Calu3 (cell line): ENCODE measurements at regions not wholly inside any gene's neighbourhood (a gene's known extent, or its start where the extent isn't known, plus 50 kb on each side); places are given as distances from the start of the nearest gene placed in this dataset.

Experiments
- BruUV-seq: library from RNA; stranded (reverse); fragments of 400-500 nt; replicated peaks from 2 replicates; lab custom pipeline; 2021; lab: Mats Ljungman, UMichigan
- CTCF ChIA-PET: fragments of 300-600 bp; sonication (Branson Sonifier 250); formaldehyde crosslinking; loops from one replicate; lab custom pipeline; 2022; ENCODE audit warnings: antibody characterized with exemption; lab: Charles Lee
- DNase-seq: peaks from one replicate; pipeline ENCODE4 v3.0.0; 2022
- H3K27ac Mint-ChIP-seq: one replicate; pipeline ENCODE4 v1.8.0; 2022; ENCODE audit warnings: mixed read lengths; ENCODE audit not compliant: unreplicated experiment
- H3K27me3 Mint-ChIP-seq: one replicate; pipeline ENCODE4 v1.8.0; 2022; ENCODE audit warnings: mixed read lengths; ENCODE audit not compliant: unreplicated experiment
- H3K36me3 Mint-ChIP-seq: one replicate; pipeline ENCODE4 v1.8.0; 2022; ENCODE audit warnings: mild to moderate bottlenecking, moderate library complexity, mixed read lengths; ENCODE audit not compliant: insufficient read depth, unreplicated experiment
- H3K4me1 Mint-ChIP-seq: one replicate; pipeline ENCODE4 v1.8.0; 2022; ENCODE audit warnings: mild to moderate bottlenecking, low read depth, mixed read lengths; ENCODE audit not compliant: unreplicated experiment
- H3K4me3 Mint-ChIP-seq: one replicate; pipeline ENCODE4 v1.8.0; 2022; ENCODE audit warnings: mild to moderate bottlenecking, low read depth, moderate library complexity, mixed read lengths; ENCODE audit not compliant: unreplicated experiment
- H3K9me3 Mint-ChIP-seq: one replicate; pipeline ENCODE4 v1.8.0; 2022; ENCODE audit warnings: low read depth, mixed read lengths; ENCODE audit not compliant: unreplicated experiment
- intact Hi-C: fragments of 100-400 bp; cut with micrococcal nuclease; formaldehyde crosslinking; loops from one replicate; pipeline ENCODE4 v1.10.0; 2022; ENCODE audit not compliant: unreplicated experiment
- TF ChIP-seq, protein P1 (sequence below): fragments of 200-600 bp; IDR thresholded peaks from one replicate; pipeline ENCODE4 v1.8.0; 2022; ENCODE audit warnings: antibody characterized with exemption; ENCODE audit not compliant: unreplicated experiment

DNA sequence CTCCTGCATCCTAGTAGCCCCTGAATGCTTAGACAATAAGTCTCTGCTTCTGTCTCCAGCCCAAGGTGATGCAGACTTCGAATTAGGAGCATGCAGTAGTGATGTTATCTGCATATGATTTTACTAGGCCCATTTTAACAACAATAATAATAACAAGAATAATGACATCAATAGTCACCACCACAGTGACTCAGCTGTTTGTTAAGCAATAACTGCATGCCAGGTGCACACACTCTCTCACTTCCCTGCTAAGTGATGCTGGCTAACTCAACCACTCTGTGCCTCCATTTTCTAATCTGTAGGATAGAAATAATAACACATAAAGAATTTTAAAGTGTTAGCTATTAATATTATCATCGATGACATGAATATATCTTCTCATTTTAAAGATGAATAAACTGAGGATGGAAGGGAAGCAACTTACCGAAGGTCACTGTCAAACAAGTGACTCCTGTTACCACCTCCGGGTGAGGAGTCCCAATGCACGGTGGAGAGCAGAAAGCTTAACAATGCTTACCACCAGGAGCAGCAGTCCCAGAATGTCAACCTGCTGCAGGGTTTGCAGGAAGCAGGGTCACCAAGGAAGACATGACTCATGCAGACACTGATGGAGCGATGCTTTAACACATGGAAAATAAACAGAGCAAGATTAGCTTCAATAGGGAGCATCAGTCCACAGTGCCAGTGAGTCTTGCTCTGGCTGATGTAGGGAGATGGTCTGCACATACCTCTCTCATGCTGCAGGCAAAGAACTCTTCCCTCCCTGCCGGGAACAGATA lies 290.2 kb downstream of the SPATA17 start:
- CTCF ChIA-PET, result no interaction called here

DNA sequence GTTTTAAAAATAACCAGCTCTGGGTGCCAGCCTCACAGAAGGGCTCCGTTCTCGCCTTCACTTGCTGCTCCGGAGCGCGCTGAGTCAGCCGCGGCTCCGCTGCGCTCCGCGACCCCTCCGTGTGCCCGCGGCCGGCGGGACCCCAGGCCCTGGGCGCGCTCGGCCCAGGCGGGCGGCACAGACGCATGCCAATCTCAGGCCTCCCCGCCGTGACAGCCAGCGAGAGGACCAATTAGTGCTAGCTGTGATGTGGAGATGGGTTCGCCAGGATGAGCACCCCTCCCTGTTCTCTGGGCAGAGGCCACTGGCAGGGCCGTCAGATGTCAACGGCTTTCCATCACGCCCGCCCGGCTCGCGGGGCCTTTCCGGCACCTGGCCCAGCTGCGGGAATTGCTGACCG lies 293.8 kb downstream of the SPATA17 start:
- CTCF ChIA-PET, result interaction anchor here (0.5 kb wide), 1 partner anchor 618 kb away, joined by 3 read pairs; no protein-coding TSS in a partner anchor
- no peaks in the 10 kb centered on the region for H3K9me3 Mint-ChIP-seq
- H3K4me3 Mint-ChIP-seq, result no peak overlapping the region
- no peaks in the 10 kb centered on the region for H3K36me3 Mint-ChIP-seq
- intact Hi-C loops, result no loop called here
- BruUV-seq, result no TSS peak
- TF ChIP-seq, protein P1, sequence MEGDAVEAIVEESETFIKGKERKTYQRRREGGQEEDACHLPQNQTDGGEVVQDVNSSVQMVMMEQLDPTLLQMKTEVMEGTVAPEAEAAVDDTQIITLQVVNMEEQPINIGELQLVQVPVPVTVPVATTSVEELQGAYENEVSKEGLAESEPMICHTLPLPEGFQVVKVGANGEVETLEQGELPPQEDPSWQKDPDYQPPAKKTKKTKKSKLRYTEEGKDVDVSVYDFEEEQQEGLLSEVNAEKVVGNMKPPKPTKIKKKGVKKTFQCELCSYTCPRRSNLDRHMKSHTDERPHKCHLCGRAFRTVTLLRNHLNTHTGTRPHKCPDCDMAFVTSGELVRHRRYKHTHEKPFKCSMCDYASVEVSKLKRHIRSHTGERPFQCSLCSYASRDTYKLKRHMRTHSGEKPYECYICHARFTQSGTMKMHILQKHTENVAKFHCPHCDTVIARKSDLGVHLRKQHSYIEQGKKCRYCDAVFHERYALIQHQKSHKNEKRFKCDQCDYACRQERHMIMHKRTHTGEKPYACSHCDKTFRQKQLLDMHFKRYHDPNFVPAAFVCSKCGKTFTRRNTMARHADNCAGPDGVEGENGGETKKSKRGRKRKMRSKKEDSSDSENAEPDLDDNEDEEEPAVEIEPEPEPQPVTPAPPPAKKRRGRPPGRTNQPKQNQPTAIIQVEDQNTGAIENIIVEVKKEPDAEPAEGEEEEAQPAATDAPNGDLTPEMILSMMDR, result no peak
- no peak for DNase-seq
- H3K4me1 Mint-ChIP-seq, result no peaks in the 10 kb centered on the region
- H3K27me3 Mint-ChIP-seq, result peaks cover 7% of the 10 kb centered on the region
- no peak overlapping the region for H3K27ac Mint-ChIP-seq

More for the DNA sequence above, 290.2 kb downstream of the SPATA17 start:
- Mint-ChIP-seq H3K27me3 (peaks cover 43% of the 10 kb centered on the region), H3K27ac (no peak overlapping the region), H3K4me1 (no peaks in the 10 kb centered on the region), H3K9me3 (no peaks in the 10 kb centered on the region), H3K36me3 (no peaks in the 10 kb centered on the region), H3K4me3 (no peak overlapping the region)
- TF ChIP-seq, protein P1, result no peak
- BruUV-seq, result no TSS peak
- DNase-seq, result no peak
- intact Hi-C loops, result no loop called here

DNA sequence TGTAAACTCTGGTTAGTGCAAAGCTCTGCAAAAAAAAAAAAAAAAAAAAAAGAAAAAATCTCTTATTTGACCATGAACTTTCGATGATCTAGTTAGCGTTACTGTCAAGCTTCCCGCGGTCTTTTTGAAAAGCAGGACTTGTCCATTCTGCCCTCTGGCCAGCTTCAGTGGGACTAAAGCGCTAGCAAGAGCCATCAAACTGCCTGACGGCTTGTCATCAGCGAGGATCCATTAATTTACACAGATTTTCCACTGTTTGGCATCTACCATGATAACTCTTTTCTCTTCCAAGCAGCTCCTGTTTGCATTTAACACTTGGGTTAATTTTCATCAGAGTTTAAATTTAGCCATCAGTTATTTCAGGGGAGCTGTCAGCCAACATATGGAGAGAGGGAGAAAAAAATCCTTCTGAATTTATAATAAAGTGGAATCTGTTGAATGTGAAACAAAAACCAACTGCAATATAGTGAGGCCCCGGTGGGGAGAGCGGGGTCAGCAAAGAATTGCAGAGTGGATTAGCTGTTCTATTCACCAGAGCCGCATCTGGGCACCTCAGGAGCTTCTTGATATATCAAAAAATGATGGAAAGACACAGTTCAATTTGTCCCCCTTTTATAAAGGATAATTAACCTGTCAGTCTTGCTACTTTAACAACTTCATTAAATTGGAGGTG lies 298.2 kb downstream of the SPATA17 start:
- intact Hi-C loops, result loop anchor here (1.0 kb wide), 1 partner anchor 38 kb away; no protein-coding TSS in a partner anchor
- TF ChIP-seq, protein P1, result no peak

DNA sequence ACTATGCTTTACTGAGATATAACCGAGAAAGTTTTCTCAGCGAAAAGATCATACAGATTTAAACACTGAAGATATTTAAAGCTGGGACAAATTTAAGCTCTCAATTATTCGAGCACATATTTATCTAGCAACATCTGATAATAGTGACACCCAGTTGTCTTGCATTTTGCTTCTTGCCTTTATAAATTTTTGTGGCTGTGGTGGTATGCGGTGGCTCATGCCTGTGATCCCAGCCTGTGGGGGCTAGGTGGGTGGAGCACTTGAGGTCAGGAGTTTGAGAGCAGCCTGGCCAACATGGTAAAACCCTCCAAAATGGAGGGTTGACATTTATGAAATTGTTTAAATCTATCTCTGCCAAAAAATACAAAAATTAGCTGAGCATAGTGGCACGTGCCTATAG lies 312.2 kb downstream of the SPATA17 start:
- no TSS peak for BruUV-seq
- CTCF ChIA-PET, result interaction anchor here (0.6 kb wide), 1 partner anchor 11 kb away, joined by 3 read pairs; no protein-coding TSS in a partner anchor
- no peaks in the 10 kb centered on the region for H3K9me3 Mint-ChIP-seq
- DNase-seq, result no peak
- H3K4me3 Mint-ChIP-seq, result no peak overlapping the region
- no peak overlapping the region for H3K27ac Mint-ChIP-seq
- peaks cover 41% of the 10 kb centered on the region for H3K27me3 Mint-ChIP-seq
- TF ChIP-seq, protein P1, result no peak
- intact Hi-C loops, result no loop called here
- no peaks in the 10 kb centered on the region for H3K36me3 Mint-ChIP-seq
- H3K4me1 Mint-ChIP-seq, result no peaks in the 10 kb centered on the region

More for the DNA sequence above, 298.2 kb downstream of the SPATA17 start:
- CTCF ChIA-PET, result interaction anchor here (1.2 kb wide), 1 partner anchor 778 kb away, joined by 3 read pairs; no protein-coding TSS in a partner anchor
- BruUV-seq, result no TSS peak
- H3K36me3 Mint-ChIP-seq, result no peaks in the 10 kb centered on the region
- no peaks in the 10 kb centered on the region for H3K9me3 Mint-ChIP-seq
- H3K4me1 Mint-ChIP-seq, result no peaks in the 10 kb centered on the region
- no peak overlapping the region for H3K27ac Mint-ChIP-seq
- no peaks in the 10 kb centered on the region for H3K27me3 Mint-ChIP-seq
- no peak for DNase-seq
- H3K4me3 Mint-ChIP-seq, result no peak overlapping the region
